RWPE2 (cell line): ENCODE measurements at regions not wholly inside any gene's neighbourhood (a gene's known extent, or its start where the extent isn't known, plus 50 kb on each side); places are given as distances from the start of the nearest gene placed in this dataset.
"Not testable (repeated sequence)": the region's sequence is repeated elsewhere in the genome, so short reads cannot be mapped to it uniquely, and the experiment has no call there.

Experiments
- ATAC-seq: fragments of 200-7000 bp; cut with Tn5 transposase; 3 replicates; pipeline ENCODE4 v1.9.1; 2021; ENCODE audit warnings: low read depth
- DNase-seq: peaks from one replicate; pipeline ENCODE4 v3.0.0-alpha.2; 2020; ENCODE audit warnings: low spot score
- H3K27ac ChIP-seq: fragments of 450-650 bp; 2 replicates; pipeline ENCODE4 v1.5.1; 2017; ENCODE audit warnings: mild to moderate bottlenecking; ENCODE audit not compliant: poor library complexity, severe bottlenecking
- H3K27me3 ChIP-seq: fragments of 250-450 bp; sonication (Bioruptor Pico); 2 replicates; pipeline ENCODE4 v1.5.1; 2021; ENCODE audit warnings: mild to moderate bottlenecking, moderate library complexity; ENCODE audit not compliant: insufficient read depth, poor library complexity, severe bottlenecking
- H3K36me3 ChIP-seq: fragments of 250-450 bp; sonication (Bioruptor Pico); 2 replicates; pipeline ENCODE4 v1.5.1; 2020; ENCODE audit warnings: low read depth, mild to moderate bottlenecking, moderate library complexity
- H3K4me1 ChIP-seq: fragments of 250-450 bp; sonication (Bioruptor Pico); 2 replicates; pipeline ENCODE4 v1.5.1; 2021; ENCODE audit warnings: mild to moderate bottlenecking, moderate library complexity; ENCODE audit not compliant: insufficient read depth, poor library complexity, severe bottlenecking
- H3K4me3 ChIP-seq: fragments of 250-450 bp; sonication (Bioruptor Pico); 2 replicates; pipeline ENCODE4 v1.5.1; 2021; ENCODE audit warnings: mild to moderate bottlenecking, moderate library complexity; ENCODE audit not compliant: severe bottlenecking
- H3K9me3 ChIP-seq: fragments of 250-450 bp; sonication (Bioruptor Pico); 2 replicates; pipeline ENCODE4 v1.5.1; 2021; ENCODE audit warnings: mild to moderate bottlenecking, moderate library complexity; ENCODE audit not compliant: severe bottlenecking
- CTCF ChIP-seq: fragments of 450-650 bp; IDR thresholded peaks from one replicate; pipeline ENCODE4 v1.5.1; 2017; ENCODE audit warnings: mild to moderate bottlenecking, moderate library complexity; ENCODE audit not compliant: poor library complexity, severe bottlenecking

GRCh38 chr5:17127743-17128231 lies 89.6 kb upstream of the BASP1 start:
- Histone ChIP-seq H3K9me3 (no peaks in the 10 kb centered on the region), H3K4me1 (peaks cover 22% of the 10 kb centered on the region), H3K4me3 (no peak overlapping the region), H3K27ac (peak overlapping the region; percentile 75), H3K36me3 (no peaks in the 10 kb centered on the region), H3K27me3 (no peaks in the 10 kb centered on the region)
- TF ChIP-seq CTCF = no peak
- DNase-seq = no peak
- peak; percentile 100 for ATAC-seq

GRCh38 chr5:17129093-17129849 lies 88.2 kb upstream of the BASP1 start:
- no peak for TF ChIP-seq CTCF
- Histone ChIP-seq H3K36me3 (no peaks in the 10 kb centered on the region), H3K27ac (peak overlapping the region; percentile 75), H3K27me3 (no peaks in the 10 kb centered on the region), H3K4me3 (no peak overlapping the region), H3K4me1 (peaks cover 22% of the 10 kb centered on the region), H3K9me3 (no peaks in the 10 kb centered on the region)
- peak; percentile 23 for DNase-seq
- ATAC-seq = no peak

GRCh38 chr5:17130302-17130701 lies 87.1 kb upstream of the BASP1 start:
- not testable (repeated sequence) for H3K27ac ChIP-seq, H3K36me3 ChIP-seq, H3K27me3 ChIP-seq, H3K9me3 ChIP-seq, DNase-seq, ATAC-seq, H3K4me3 ChIP-seq
- H3K4me1 ChIP-seq = peaks cover 22% of the 10 kb centered on the region

- Histone ChIP-seq H3K9me3 (no peaks in the 10 kb centered on the region), H3K27ac (no peak overlapping the region), H3K4me1 (peaks cover 18% of the 10 kb centered on the region), H3K27me3 (no peaks in the 10 kb centered on the region), H3K36me3 (no peaks in the 10 kb centered on the region), H3K4me3 (no peak overlapping the region)
- ATAC-seq (no peak), DNase-seq (no peak)
- peak; percentile 95 for TF ChIP-seq CTCF
Measured at GRCh38 chr5:17132444-17133083, 84.9 kb upstream of the BASP1 start.

- Histone ChIP-seq H3K27ac (no peak overlapping the region), H3K4me3 (no peak overlapping the region), H3K9me3 (no peaks in the 10 kb centered on the region), H3K4me1 (no peaks in the 10 kb centered on the region), H3K36me3 (no peaks in the 10 kb centered on the region), H3K27me3 (no peaks in the 10 kb centered on the region)
- ATAC-seq (no peak), DNase-seq (no peak)
- no peak for TF ChIP-seq CTCF
Measured at GRCh38 chr5:17135050-17135449, 82.4 kb upstream of the BASP1 start.
